Stimulated activated CD8-positive, alpha-beta memory T cell treated with anti-CD3 and anti-CD28 coated beads, Interleukin-2, amount 100 ng/mL, for 48 hours (primary cell): ENCODE measurements at regions not wholly inside any gene's neighbourhood (a gene's known extent, or its start where the extent isn't known, plus 50 kb on each side); places are given as distances from the start of the nearest gene placed in this dataset.
"Not testable (repeated sequence)": the region's sequence is repeated elsewhere in the genome, so short reads cannot be mapped to it uniquely, and the experiment has no call there.

Source experiments
- DNase-seq, 2 donors: peaks; one replicate each; pipeline ENCODE4 v3.0.0-alpha.2; 2020; ENCODE audit warnings: low read depth in 2 of 2

- DNase-seq: no peak
These were observed 111.6 kb upstream of the SATB2 start for GRCh38 chr2:199569336-199569735.

DNA sequence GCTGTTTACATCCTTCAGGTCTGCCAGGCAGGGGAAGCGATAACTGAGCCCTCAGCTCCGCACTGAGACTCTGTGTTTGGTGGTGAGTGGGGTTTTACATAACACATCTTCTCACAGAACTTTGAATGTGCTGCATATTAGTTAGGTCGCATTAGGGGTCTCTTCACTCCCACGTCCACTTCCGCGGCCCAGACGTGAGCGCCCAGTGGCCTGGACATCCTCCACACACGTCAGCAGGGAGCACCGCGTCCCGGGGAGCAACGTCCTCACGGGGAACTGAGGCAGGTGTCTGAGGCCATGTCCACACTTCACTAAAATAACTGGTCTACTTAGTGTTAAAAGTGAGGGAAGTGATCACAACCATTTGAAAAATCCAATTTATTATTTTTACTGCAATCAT lies 100.4 kb upstream of the SATB2 start:
- no peak for DNase-seq

- no peak for DNase-seq
These were observed 99.0 kb upstream of the SATB2 start for GRCh38 chr2:199556527-199557285.

- DNase-seq: no peak
These were observed 96.3 kb upstream of the SATB2 start for GRCh38 chr2:199554026-199554425.

- no peak for DNase-seq
These were observed 94.4 kb upstream of the SATB2 start for GRCh38 chr2:199552141-199552540.

DNA sequence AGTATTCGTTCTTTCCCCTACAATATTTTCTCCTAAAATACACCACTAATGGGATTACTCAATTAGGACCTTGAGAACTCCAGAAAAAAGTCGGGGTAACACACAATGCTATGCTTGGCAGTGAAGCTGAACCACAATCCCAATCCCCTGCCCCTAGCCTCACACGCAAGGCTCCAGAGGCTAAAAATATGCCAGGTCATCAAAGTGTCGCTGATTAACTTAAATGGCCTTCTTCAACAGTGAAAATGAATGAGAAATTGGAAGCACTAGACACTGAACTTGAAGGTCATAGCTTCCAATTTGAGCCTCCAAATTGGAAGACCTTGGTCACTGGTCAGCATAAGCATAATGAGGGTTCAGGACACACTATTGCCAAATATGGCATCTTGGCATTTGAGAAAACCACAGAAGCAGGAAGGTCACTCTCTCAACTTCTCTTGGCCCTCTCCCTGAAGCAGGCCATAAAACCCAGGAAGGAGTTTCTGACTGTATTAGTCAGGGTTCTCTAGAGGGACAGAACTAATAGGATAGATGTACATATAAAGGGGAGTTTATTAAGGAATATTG lies 86.0 kb upstream of the SATB2 start:
- DNase-seq: no peak

DNA sequence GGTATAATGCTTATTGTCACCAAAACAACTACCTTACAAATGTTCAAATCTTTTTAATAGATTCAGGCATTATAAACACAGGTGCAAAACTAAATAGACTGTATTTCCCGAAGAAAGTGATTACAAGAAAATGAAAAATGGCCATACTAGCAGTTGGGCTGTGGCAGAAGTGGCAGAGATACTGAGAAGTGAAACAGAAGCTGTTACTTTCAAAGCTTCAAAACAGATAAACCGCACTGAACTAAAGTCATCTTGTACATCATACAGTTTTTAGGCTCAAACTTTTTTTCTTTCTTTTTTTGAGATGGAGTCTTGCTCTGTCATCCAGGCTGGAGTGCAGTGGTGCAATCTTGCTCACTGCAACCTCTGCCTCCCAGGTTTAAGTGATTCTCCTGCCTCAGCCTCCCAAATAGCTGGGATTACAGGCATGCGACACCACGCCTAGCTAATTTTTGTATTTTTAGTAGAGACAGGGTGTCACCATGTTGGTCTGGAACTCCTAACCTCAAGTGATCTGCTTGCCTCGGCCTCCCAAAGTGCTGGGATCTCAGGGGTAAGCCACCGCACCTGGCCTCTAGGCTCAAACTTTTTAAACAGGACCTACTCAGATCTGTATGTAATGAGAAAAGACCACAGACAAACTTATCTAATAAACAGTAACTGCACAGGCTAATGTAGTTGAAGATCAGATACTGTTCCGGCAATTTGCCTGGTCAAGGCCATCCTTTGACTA lies 77.9 kb upstream of the SATB2 start:
- no peak for DNase-seq

DNA sequence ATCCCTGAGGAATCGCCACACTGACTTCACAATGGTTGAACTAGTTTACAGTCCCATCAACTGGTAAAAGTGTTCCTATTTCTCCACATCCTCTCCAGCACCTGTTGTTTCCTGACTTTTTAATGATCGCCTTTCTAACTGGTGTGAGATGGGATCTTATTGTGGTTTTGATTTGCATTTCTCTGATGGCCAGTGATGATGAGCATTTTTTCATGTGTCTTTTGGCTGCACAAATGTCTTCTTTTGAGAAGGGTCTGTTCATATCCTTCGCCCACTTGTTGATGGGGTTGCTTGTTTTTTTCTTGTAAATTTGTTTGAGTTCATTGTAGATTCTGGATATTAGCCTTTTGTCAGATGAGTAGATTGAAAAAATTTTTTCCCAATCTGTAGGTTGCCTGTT lies 76.1 kb upstream of the SATB2 start:
- DNase-seq: not testable (repeated sequence)

DNA sequence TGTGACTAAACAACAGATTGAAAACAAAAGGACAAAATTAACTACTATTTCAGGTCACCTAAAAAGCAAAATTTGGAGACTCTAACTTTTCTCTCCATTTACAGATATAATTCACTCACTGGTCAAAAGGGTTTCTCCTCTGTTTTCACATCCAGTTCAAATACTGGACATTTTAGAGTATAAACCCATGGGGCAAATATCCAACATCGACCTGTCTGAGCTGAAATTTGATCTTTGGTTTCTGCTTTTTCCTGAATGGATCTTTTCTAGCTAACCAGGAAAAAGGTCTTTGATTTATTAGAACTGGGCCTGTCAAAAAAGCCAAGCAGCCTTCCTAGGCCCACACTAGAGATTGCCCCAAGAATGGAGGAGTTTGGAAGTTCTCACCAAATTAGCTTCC lies 69.3 kb upstream of the SATB2 start:
- DNase-seq: no peak

- no peak for DNase-seq
These were observed 67.2 kb upstream of the SATB2 start for GRCh38 chr2:199524689-199525574.

DNA sequence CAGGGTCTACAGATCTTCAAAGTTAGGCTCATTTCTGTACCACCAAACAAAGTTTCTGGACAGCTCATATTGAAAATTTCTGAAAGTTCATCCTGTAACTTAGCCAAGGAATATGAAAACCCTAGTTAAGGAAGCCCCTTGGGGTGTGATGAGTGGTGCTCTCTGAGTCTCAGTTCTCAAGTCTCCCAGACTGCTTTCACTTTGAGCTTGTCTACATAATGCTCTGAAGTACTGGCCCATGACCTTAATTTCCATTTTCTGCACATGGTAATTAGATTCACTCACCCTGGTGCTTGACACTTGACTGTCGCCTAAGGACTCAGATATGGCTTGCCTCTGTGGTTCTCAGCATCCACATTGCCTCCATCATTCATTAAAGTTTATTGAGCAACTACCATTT lies 51.7 kb upstream of the SATB2 start:
- no peak for DNase-seq
